GM12873 (cell line): ENCODE measurements at regions not wholly inside any gene's neighbourhood (a gene's known extent, or its start where the extent isn't known, plus 50 kb on each side); places are given as distances from the start of the nearest gene placed in this dataset.

ENCODE experiments used
- TF ChIP-seq, protein P1 (sequence below): IDR thresholded peaks from 2 replicates; pipeline ENCODE4 v1.5.1; 2012; ENCODE audit warnings: low read depth, mild to moderate bottlenecking, moderate library complexity, low read length, control low read depth; ENCODE audit not compliant: insufficient read depth; ENCODE audit errors: missing control alignments

DNA sequence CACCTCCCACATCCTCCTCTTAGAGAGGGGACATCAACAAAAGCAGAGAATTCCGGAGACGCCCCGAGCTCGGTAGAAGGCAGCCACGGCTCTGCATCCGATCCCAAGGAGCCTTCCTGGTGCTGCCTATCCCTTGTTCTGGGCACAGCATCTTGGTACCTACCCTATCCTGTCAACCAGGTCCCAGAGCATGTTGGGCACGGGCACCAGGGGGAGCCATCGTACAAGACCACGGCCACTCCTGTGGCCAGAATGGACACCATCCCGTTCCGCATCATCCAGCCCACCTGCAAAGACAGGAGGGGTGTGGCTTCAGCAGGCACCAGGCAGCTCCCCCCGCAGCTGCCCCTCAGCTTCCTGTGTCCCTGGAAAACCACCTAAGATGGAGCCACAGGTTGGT is 62.7 kb upstream of the ZNF354A start:
- TF ChIP-seq, protein P1, sequence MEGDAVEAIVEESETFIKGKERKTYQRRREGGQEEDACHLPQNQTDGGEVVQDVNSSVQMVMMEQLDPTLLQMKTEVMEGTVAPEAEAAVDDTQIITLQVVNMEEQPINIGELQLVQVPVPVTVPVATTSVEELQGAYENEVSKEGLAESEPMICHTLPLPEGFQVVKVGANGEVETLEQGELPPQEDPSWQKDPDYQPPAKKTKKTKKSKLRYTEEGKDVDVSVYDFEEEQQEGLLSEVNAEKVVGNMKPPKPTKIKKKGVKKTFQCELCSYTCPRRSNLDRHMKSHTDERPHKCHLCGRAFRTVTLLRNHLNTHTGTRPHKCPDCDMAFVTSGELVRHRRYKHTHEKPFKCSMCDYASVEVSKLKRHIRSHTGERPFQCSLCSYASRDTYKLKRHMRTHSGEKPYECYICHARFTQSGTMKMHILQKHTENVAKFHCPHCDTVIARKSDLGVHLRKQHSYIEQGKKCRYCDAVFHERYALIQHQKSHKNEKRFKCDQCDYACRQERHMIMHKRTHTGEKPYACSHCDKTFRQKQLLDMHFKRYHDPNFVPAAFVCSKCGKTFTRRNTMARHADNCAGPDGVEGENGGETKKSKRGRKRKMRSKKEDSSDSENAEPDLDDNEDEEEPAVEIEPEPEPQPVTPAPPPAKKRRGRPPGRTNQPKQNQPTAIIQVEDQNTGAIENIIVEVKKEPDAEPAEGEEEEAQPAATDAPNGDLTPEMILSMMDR, result peak; percentile 29

DNA sequence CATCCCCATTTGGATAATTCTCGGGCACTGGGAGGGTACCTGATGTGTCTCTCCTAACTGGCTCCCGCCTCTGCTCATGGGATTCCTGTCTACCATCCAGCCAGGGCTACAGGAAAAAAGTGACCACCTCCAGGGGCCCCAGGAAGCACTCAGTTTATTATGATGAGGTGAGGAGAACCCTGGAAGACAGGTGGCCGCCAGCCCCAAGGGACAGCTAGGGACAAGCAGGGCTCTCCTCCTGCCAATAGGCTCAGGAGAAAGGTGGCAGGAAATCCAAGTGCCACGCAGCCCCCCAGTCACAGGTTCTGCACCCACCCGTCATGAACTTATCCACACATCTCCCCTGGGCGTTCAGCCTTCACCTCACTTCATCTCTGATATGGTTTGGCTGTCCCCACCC is 61.5 kb upstream of the ZNF354A start:
- TF ChIP-seq, protein P1, result no peak

DNA sequence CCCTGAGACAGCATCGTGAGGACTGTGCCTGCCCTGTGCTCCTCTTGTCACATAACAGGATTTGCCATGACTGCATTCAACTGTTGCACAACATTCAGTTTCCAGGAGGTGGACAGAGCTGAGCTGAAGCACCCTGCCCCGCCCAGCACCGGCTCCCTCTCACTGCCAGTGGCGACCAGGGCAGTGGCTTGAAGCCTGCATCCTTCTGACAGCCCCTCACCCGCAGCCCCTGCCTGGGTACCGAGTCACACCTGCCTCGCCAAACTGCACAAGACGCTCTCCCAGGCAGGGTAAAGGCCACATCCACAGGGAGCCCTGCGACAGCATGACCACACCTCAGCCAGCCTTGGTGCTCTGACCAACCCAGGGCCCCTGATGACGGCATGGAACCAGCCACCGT is 59.9 kb upstream of the ZNF354A start:
- TF ChIP-seq, protein P1, result no peak

DNA sequence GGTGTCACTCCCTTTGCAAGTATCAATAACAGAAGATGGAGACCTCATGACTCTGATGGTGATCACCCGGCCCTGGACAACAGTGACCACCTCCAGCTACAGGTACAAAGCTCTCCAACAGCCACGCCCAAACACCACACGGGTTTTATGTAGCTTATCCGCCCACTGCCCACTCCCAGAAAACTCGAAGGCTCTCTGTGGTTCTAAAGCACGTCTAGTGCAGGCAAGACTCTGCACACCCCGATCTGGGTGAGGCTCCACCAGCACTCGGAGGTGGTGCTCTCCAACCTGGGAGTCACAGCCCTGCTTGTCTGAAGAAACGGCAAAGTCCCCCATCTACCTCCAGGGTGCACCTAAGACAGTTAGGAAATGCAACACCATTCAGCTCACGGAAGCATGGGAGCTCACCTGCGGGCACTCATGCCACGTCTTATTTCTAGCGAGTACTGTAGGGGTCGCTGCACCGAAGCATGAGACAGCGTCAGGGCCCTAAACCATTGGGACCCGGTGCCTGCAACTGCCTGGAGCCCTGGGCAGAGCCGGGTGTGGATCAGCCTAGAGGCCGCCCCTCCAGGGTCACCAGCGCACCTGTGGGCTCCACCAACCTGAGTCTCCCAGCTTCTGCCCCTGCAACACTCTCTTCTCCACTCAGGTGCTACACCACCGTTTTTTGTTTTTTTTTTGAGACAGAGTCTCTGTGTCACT is 58.1 kb upstream of the ZNF354A start:
- TF ChIP-seq, protein P1, result no peak

DNA sequence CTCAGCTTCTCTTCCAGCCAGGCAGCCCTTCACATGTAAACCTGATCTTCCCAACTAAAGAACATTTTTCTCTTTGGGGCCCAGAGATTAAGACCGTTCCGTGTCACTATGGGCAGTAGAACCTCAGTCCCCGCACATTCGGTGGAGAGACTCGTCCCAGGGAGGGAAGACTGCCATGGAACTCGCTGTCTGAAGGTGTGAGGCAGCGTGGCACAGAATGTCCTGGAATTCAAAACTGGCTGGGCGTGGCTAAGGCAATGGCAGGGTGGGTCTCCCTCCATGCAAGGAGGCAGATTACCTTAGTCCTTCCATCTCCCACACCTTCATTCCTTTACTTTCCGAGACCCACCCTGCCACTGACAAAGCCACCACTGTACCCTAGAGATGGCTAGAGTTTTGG is 57.4 kb upstream of the ZNF354A start:
- TF ChIP-seq, protein P1, result no peak

DNA sequence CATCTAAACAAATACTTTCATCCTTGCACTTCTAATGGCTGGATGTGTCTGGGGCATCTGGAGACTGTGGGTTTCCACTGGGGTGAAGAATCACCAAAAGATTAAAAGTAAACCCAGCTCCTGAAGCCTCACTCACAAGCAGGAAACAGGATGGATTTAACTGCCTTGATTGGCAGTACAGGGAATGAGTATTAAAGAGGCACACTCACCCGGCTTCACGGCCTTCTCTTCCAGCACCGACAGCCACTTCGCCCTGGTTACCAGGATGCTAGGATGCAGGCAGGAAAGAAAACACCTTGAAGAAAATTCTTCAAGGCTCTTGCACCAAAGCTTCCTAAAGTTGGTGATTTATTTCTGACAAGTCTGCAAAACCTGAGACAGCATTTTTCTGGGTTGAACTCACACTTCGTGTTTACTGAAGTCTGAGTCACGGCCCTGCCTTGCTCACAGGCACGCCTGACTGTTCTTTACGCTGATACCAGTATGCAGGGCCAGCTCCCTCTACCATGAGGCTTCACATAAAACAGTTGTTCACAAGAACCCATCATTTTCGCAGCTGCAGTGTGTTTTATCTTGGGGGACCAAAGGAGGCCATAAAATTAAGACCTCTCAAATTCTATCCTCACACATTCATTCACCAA is 56.5 kb upstream of the ZNF354A start:
- TF ChIP-seq, protein P1, result no peak

DNA sequence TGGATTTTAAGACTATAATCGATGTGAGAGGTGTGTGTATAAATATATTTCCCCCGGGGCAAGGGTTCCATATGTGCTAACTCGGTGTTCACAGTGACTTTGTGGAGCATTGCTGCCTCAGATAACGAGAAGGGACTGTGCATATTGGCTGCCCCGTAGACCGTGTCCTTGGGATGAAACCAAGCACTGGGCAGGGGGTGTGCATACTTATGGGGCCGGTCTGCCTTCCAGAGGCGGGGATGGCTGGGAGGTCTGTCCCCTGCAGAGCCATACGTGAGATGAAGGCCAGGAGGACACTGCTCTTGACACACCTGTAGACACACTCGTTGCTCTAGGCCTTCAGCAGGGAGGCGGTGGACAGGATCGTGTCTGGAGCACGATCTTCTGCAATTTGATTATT is 56.0 kb upstream of the ZNF354A start:
- TF ChIP-seq, protein P1, result no peak
